ENCODE measurements at regions not wholly inside any gene's neighbourhood (a gene's known extent, or its start where the extent isn't known, plus 50 kb on each side); places are given as distances from the start of the nearest gene placed in this dataset.
"Not testable (repeated sequence)": the region's sequence is repeated elsewhere in the genome, so short reads cannot be mapped to it uniquely, and the experiment has no call there.

- no peak overlapping the region for H3K4me3 ChIP-seq (ENCODE audit: low read depth, low read length)
- TF ChIP-seq CTCF (IDR thresholded peaks at IDR 0.05; ENCODE audit: borderline replicate concordance, insufficient read depth, low read depth, low read length): no peak
These were observed 123.0 kb upstream of the SPRED1 start for GRCh38 chr15:38129531-38130204.

GRCh38 chr15:38130205-38130567 is 122.5 kb upstream of the SPRED1 start:
- H3K4me3 ChIP-seq (ENCODE audit: low read depth, low read length): no peak overlapping the region
- no peak for TF ChIP-seq CTCF (IDR thresholded peaks at IDR 0.05; ENCODE audit: borderline replicate concordance, insufficient read depth, low read depth, low read length)

GRCh38 chr15:38130740-38131498 is 121.7 kb upstream of the SPRED1 start:
- TF ChIP-seq CTCF (IDR thresholded peaks at IDR 0.05; ENCODE audit: borderline replicate concordance, insufficient read depth, low read depth, low read length): no peak
- H3K4me3 ChIP-seq (ENCODE audit: low read depth, low read length): no peak overlapping the region

- no peak overlapping the region for H3K4me3 ChIP-seq (ENCODE audit: low read depth, low read length)
- no peak for TF ChIP-seq CTCF (IDR thresholded peaks at IDR 0.05; ENCODE audit: borderline replicate concordance, insufficient read depth, low read depth, low read length)
These were observed 118.4 kb upstream of the SPRED1 start for GRCh38 chr15:38134252-38134651.

- not testable (repeated sequence) for H3K4me3 ChIP-seq (ENCODE audit: low read depth, low read length)
These were observed 110.4 kb upstream of the SPRED1 start for GRCh38 chr15:38142195-38142594.

GRCh38 chr15:38144921-38145320 is 107.7 kb upstream of the SPRED1 start:
- TF ChIP-seq CTCF (IDR thresholded peaks at IDR 0.05; ENCODE audit: borderline replicate concordance, insufficient read depth, low read depth, low read length): no peak
- H3K4me3 ChIP-seq (ENCODE audit: low read depth, low read length): no peak overlapping the region

GRCh38 chr15:38145651-38146111 is 107.0 kb upstream of the SPRED1 start:
- no peak for TF ChIP-seq CTCF (IDR thresholded peaks at IDR 0.05; ENCODE audit: borderline replicate concordance, insufficient read depth, low read depth, low read length)
- H3K4me3 ChIP-seq (ENCODE audit: low read depth, low read length): no peak overlapping the region

Data from GM12875 (cell line).